Neutrophil (primary cell): ENCODE measurements at regions not wholly inside any gene's neighbourhood (a gene's known extent, or its start where the extent isn't known, plus 50 kb on each side); places are given as distances from the start of the nearest gene placed in this dataset.

Source experiments
- H3K27ac ChIP-seq: fragments of 200-600 bp; sonication (generic); 2 replicates; pipeline ENCODE4 v1.5.1; 2016; ENCODE audit warnings: mild to moderate bottlenecking, moderate library complexity
- H3K27me3 ChIP-seq: fragments of 200-600 bp; sonication (generic); 2 replicates; pipeline ENCODE4 v1.6.0; 2016; ENCODE audit warnings: mild to moderate bottlenecking
- H3K36me3 ChIP-seq: fragments of 200-600 bp; sonication (generic); 2 replicates; pipeline ENCODE4 v1.5.1; 2017
- H3K4me1 ChIP-seq, 2 experiments: fragments of 200-600 bp in 1 of 2; sonication (generic) in 1 of 2; 1 replicate in 1 of 2; 2 replicates in 1 of 2; pipeline versions ENCODE4 v1.5.1 to v1.6.1; 2013 to 2016; ENCODE audit warnings: low read depth in 1 of 2, low read length in 1 of 2, mild to moderate bottlenecking in 1 of 2, moderate library complexity in 1 of 2; ENCODE audit not compliant: control insufficient read depth in 1 of 2, insufficient read depth in 1 of 2
- H3K4me3 ChIP-seq, 2 experiments: fragments of 200-600 bp in 1 of 2; sonication (generic) in 1 of 2; 1 replicate in 1 of 2; 2 replicates in 1 of 2; pipeline ENCODE4 v1.5.1; 2013 to 2016; ENCODE audit warnings: low read depth in 1 of 2, low read length in 1 of 2, mild to moderate bottlenecking in 1 of 2, moderate library complexity in 1 of 2
- H3K9me3 ChIP-seq: fragments of 200-600 bp; sonication (generic); 2 replicates; pipeline ENCODE4 v1.5.1; 2016
- CTCF ChIP-seq: fragments of 200-600 bp; sonication (generic); IDR thresholded peaks from 2 replicates; pipeline ENCODE4 v1.5.1; 2016; ENCODE audit warnings: antibody characterized with exemption

- Histone ChIP-seq H3K27ac (peak overlapping the region; percentile 92), H3K27me3 (no peaks in the 10 kb centered on the region), H3K4me1 (peaks cover 30 to 37% of the 10 kb centered on the region in 2 experiments), H3K36me3 (no peaks in the 10 kb centered on the region), H3K4me3 (no peak overlapping the region), H3K9me3 (no peaks in the 10 kb centered on the region)
- TF ChIP-seq CTCF = no peak
Measured at GRCh38 chr2:191627518-191627917, 50.4 kb upstream of the NABP1 start.
